ENCODE measurements at regions not wholly inside any gene's neighbourhood (a gene's known extent, or its start where the extent isn't known, plus 50 kb on each side); places are given as distances from the start of the nearest gene placed in this dataset.
"Not testable (repeated sequence)": the region's sequence is repeated elsewhere in the genome, so short reads cannot be mapped to it uniquely, and the experiment has no call there.

- no peak for DNase-seq (ENCODE audit: low read depth in 4 of 4, low spot score in 2 of 4)
Observed at GRCh38 chr5:166639151-166639550, 1652.3 kb upstream of the WWC1 start.

- DNase-seq (ENCODE audit: low read depth in 4 of 4, low spot score in 2 of 4), result not testable (repeated sequence)
Observed at GRCh38 chr5:166640136-166640535, 1651.3 kb upstream of the WWC1 start.

GRCh38 chr5:166648736-166649135, 1642.7 kb upstream of the WWC1 start:
- DNase-seq (ENCODE audit: low read depth in 4 of 4, low spot score in 2 of 4), result no peak

DNA sequence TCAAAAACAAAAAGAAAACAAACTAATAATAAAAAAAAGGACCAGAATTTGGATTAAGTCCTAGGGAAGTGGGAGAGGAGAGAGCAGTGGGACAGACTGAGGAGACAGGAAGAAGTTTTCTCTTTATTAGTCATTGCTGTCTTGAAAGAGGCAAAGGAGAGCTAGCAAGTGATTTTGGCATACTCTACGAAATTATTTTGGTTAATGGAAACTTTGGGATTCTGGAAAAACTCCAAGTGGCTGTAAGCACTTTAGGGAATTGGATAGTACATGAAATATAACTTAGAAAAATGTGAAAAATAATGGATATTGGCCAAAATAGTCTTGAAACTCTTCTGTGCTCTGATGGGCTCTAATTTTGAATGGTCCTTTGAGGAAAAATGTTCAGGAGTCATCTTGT, 1641.8 kb upstream of the WWC1 start:
- no peak for DNase-seq (ENCODE audit: low read depth in 4 of 4, low spot score in 2 of 4)

GRCh38 chr5:166651234-166651633, 1640.2 kb upstream of the WWC1 start:
- DNase-seq (ENCODE audit: low read depth in 4 of 4, low spot score in 2 of 4), result no peak

- no peak for DNase-seq (ENCODE audit: low read depth in 4 of 4, low spot score in 2 of 4)
Observed at GRCh38 chr5:166671811-166672210, 1619.6 kb upstream of the WWC1 start.

- DNase-seq (ENCODE audit: low read depth in 4 of 4, low spot score in 2 of 4), result no peak
Observed at GRCh38 chr5:166672431-166672830, 1619.0 kb upstream of the WWC1 start.

- no peak for DNase-seq (ENCODE audit: low read depth in 4 of 4, low spot score in 2 of 4)
Observed at GRCh38 chr5:166677891-166678290, 1613.6 kb upstream of the WWC1 start.

- DNase-seq (ENCODE audit: low read depth in 4 of 4, low spot score in 2 of 4), result no peak
Observed at GRCh38 chr5:166679331-166679730, 1612.1 kb upstream of the WWC1 start.

GRCh38 chr5:166695326-166695725, 1596.1 kb upstream of the WWC1 start:
- no peak for DNase-seq (ENCODE audit: low read depth in 4 of 4, low spot score in 2 of 4)

DNA sequence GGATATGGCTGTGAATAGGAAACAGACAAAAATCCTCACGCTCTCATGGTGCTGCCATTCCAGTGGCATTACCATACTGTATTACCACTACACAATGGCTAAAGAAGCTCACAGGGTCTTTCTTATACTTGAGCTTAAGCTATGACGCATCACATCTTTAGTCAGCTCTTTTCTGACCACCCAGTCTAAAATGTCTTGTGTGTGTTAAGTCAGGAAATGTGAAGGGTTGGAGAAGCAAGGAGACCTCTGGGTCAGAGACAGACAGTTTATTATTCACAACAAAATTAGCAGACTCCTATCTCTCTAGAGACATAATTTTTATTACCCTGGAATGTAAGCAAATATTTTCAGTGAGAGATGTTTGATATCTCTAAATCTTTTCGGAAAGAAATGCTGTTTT, 1583.2 kb upstream of the WWC1 start:
- DNase-seq (ENCODE audit: low read depth in 4 of 4, low spot score in 2 of 4), result no peak

- no peak for DNase-seq (ENCODE audit: low read depth in 4 of 4, low spot score in 2 of 4)
Observed at GRCh38 chr5:166709691-166710090, 1581.8 kb upstream of the WWC1 start.

DNA sequence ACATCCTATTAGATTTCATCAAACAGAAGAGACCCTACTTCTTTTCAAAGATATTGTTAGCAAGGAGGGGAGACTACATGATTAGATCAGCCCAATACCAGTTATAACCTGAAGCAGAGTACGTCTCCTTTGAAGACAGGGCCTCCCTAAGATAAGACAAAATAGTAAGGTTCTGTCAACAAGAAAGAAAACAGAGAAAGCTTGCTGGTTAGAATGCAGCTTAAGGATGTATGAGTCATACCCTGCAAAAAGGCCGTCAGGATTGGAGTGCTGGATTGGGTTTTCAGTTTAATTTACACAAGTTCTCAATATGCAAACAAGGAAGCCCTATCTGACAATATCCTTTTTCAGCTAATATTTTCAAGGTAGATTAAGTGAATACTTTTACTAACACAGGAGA, 1581.2 kb upstream of the WWC1 start:
- DNase-seq (ENCODE audit: low read depth in 4 of 4, low spot score in 2 of 4), result no peak

- DNase-seq (ENCODE audit: low read depth in 4 of 4, low spot score in 2 of 4), result no peak
Observed at GRCh38 chr5:166712447-166713185, 1578.8 kb upstream of the WWC1 start.

- no peak for DNase-seq (ENCODE audit: low read depth in 4 of 4, low spot score in 2 of 4)
Observed at GRCh38 chr5:166713295-166713694, 1578.2 kb upstream of the WWC1 start.

DNA sequence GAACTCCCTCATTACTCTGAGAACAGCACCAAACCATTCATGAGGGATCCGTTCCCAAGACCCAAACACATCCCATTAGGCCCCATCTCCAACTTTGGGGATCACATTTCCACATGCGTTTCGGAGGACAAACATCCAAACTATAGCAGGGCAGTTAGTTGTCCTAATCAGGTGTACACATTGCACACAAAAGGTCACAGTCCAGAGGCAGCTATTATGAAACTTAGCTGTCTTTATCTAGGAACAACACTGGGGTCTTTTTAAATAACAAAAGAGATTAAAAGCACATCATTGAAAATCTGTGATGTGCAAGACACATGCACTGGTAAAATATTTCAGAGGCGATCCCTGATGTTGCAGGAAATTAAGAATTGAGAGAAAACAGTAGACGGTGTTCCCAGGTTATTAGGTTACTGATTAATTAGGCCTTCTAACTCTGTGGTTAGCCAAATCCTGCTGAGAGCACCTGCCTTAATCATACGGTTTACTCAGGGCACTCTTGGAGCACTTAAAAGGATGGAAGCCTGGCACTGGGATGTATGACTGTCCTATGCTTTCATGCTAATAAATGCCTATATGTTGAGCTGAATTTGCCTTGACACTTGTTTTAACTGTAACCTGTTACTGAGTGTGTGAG, 1574.5 kb upstream of the WWC1 start:
- no peak for DNase-seq (ENCODE audit: low read depth in 4 of 4, low spot score in 2 of 4)

GRCh38 chr5:166719991-166720390, 1571.5 kb upstream of the WWC1 start:
- no peak for DNase-seq (ENCODE audit: low read depth in 4 of 4, low spot score in 2 of 4)

- DNase-seq (ENCODE audit: low read depth in 4 of 4, low spot score in 2 of 4), result no peak
Observed at GRCh38 chr5:166722939-166723338, 1568.5 kb upstream of the WWC1 start.

DNA sequence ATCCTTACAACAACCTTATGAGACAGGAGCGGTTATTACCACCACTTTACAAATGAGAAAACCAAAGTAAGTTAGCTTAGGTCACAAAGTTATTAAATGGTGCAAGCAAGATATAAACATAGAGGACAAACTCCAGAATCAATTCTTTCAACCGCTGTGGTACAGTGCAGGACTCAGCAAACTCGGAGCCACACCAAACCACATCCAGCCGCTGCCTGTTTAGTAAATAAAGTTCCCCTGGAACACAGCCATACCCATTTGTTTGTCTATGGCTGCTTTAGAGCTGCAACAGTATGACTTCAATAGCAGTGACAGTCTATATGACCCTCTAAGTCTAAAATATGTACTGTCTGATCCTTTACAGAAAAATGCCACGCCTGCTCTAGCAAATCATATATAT, 1567.2 kb upstream of the WWC1 start:
- no peak for DNase-seq (ENCODE audit: low read depth in 4 of 4, low spot score in 2 of 4)

DNA sequence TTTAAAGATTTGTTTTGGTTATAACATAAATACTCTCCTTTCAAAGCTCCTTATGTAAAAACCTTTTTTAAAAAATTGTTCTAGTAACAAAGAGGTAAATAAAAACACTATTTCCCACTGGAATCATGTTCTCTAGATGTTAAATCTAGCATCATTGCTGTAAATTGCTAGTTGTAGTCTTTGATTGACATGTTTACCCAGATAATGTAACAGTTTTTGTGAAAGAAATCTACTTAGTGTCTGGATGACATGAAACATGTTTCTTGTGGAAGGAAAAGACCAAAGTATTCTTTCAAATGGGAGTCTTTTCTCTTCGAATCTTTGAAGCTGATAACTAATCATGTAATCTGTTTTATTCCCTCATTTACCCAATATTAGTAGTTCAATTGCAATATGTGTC, 1565.9 kb upstream of the WWC1 start:
- DNase-seq (ENCODE audit: low read depth in 4 of 4, low spot score in 2 of 4), result no peak

GRCh38 chr5:166726406-166726805, 1565.0 kb upstream of the WWC1 start:
- no peak for DNase-seq (ENCODE audit: low read depth in 4 of 4, low spot score in 2 of 4)

GRCh38 chr5:166742951-166743350, 1548.5 kb upstream of the WWC1 start:
- not testable (repeated sequence) for DNase-seq (ENCODE audit: low read depth in 4 of 4, low spot score in 2 of 4)

- DNase-seq (ENCODE audit: low read depth in 4 of 4, low spot score in 2 of 4), result no peak
Observed at GRCh38 chr5:166746506-166746905, 1544.9 kb upstream of the WWC1 start.

Data from left renal cortex interstitium (tissue), 4 donors.